ENCODE measurements at regions not wholly inside any gene's neighbourhood (a gene's known extent, or its start where the extent isn't known, plus 50 kb on each side); places are given as distances from the start of the nearest gene placed in this dataset.
"Not testable (repeated sequence)": the region's sequence is repeated elsewhere in the genome, so short reads cannot be mapped to it uniquely, and the experiment has no call there.

GRCh38 chr12:46627686-46628085 lies 198.1 kb downstream of the SLC38A4 start:
- DNase-seq (ENCODE audit: low spot score), result no peak

GRCh38 chr12:46619474-46619873 lies 206.3 kb downstream of the SLC38A4 start:
- DNase-seq (ENCODE audit: low spot score), result not testable (repeated sequence)

- not testable (repeated sequence) for DNase-seq (ENCODE audit: low spot score)
Measured at GRCh38 chr12:46617737-46618136, 208.1 kb downstream of the SLC38A4 start.

GRCh38 chr12:46617167-46617566 lies 208.6 kb downstream of the SLC38A4 start:
- no peak for DNase-seq (ENCODE audit: low spot score)

GRCh38 chr12:46610754-46611153 lies 215.0 kb downstream of the SLC38A4 start:
- DNase-seq (ENCODE audit: low spot score), result no peak

- no peak for DNase-seq (ENCODE audit: low spot score)
Measured at GRCh38 chr12:46609674-46610073, 216.1 kb downstream of the SLC38A4 start.

- no peak for DNase-seq (ENCODE audit: low spot score)
Measured at GRCh38 chr12:46609273-46609623, 216.5 kb downstream of the SLC38A4 start.

- DNase-seq (ENCODE audit: low spot score), result no peak
Measured at GRCh38 chr12:46608431-46609272, 217.1 kb downstream of the SLC38A4 start.

GRCh38 chr12:46604684-46605083 lies 221.1 kb downstream of the SLC38A4 start:
- DNase-seq (ENCODE audit: low spot score), result no peak

GRCh38 chr12:46603776-46604456 lies 221.9 kb downstream of the SLC38A4 start:
- DNase-seq (ENCODE audit: low spot score), result no peak

- DNase-seq (ENCODE audit: low spot score), result no peak
Measured at GRCh38 chr12:46602474-46602873, 223.3 kb downstream of the SLC38A4 start.

GRCh38 chr12:46590991-46591703 lies 218.6 kb upstream of the SLC38A2 start:
- no peak for DNase-seq (ENCODE audit: low spot score)

- peak; percentile 75 for DNase-seq (ENCODE audit: low spot score)
Measured at GRCh38 chr12:46585854-46586621, 213.5 kb upstream of the SLC38A2 start.

- not testable (repeated sequence) for DNase-seq (ENCODE audit: low spot score)
Measured at GRCh38 chr12:46584098-46584497, 211.5 kb upstream of the SLC38A2 start.

- not testable (repeated sequence) for DNase-seq (ENCODE audit: low spot score)
Measured at GRCh38 chr12:46581990-46582389, 209.4 kb upstream of the SLC38A2 start.

- DNase-seq (ENCODE audit: low spot score), result no peak
Measured at GRCh38 chr12:46580445-46580844, 207.9 kb upstream of the SLC38A2 start.

GRCh38 chr12:46579474-46579873 lies 206.9 kb upstream of the SLC38A2 start:
- DNase-seq (ENCODE audit: low spot score), result no peak

GRCh38 chr12:46578190-46578982 lies 205.8 kb upstream of the SLC38A2 start:
- no peak for DNase-seq (ENCODE audit: low spot score)

- DNase-seq (ENCODE audit: low spot score), result no peak
Measured at GRCh38 chr12:46577063-46577776, 204.6 kb upstream of the SLC38A2 start.

GRCh38 chr12:46574847-46575246 lies 202.3 kb upstream of the SLC38A2 start:
- DNase-seq (ENCODE audit: low spot score), result no peak

- DNase-seq (ENCODE audit: low spot score), result no peak
Measured at GRCh38 chr12:46573347-46573658, 200.7 kb upstream of the SLC38A2 start.
